PFSK-1 (cell line): ENCODE measurements at regions not wholly inside any gene's neighbourhood (a gene's known extent, or its start where the extent isn't known, plus 50 kb on each side); places are given as distances from the start of the nearest gene placed in this dataset.

ENCODE experiments used
- POLR2AphosphoS5 ChIP-seq: IDR thresholded peaks from 2 replicates; pipeline ENCODE4 v1.6.1; 2012; ENCODE audit warnings: low read depth, mild to moderate bottlenecking, control low read depth, low read length, moderate library complexity
- SIN3A ChIP-seq: IDR thresholded peaks from 2 replicates; pipeline ENCODE4 v1.6.1; 2012; ENCODE audit warnings: mild to moderate bottlenecking, low read length, moderate library complexity, borderline replicate concordance; ENCODE audit not compliant: insufficient read depth
- TAF1 ChIP-seq: IDR thresholded peaks from 2 replicates; pipeline ENCODE4 v1.6.1; 2012; ENCODE audit warnings: low read length, control low read depth, borderline replicate concordance; ENCODE audit not compliant: insufficient read depth

DNA sequence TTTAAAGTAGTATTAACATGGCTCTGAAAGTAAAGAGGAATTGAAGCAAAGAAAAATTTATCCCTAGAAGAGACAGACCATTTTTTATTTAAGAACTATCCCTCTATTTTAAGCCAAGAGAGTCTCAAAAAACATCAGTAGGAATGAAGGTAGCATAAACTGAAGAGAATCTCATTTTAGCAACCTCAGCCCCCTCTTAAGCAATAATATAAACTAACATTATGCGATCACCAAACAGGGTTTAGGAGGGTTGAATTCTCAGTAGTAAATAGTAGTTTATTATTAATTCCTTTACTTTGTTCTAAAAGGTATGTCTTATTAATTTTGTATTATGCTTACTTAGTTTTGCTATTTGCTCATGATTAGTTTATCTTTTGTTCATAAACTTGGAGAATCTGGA, 287.4 kb downstream of the CDK5RAP2 start:
- TF ChIP-seq POLR2AphosphoS5: no peak
- TF ChIP-seq SIN3A: no peak
- no peak for TF ChIP-seq TAF1
